ENCODE measurements at regions not wholly inside any gene's neighbourhood (a gene's known extent, or its start where the extent isn't known, plus 50 kb on each side); places are given as distances from the start of the nearest gene placed in this dataset.

DNA sequence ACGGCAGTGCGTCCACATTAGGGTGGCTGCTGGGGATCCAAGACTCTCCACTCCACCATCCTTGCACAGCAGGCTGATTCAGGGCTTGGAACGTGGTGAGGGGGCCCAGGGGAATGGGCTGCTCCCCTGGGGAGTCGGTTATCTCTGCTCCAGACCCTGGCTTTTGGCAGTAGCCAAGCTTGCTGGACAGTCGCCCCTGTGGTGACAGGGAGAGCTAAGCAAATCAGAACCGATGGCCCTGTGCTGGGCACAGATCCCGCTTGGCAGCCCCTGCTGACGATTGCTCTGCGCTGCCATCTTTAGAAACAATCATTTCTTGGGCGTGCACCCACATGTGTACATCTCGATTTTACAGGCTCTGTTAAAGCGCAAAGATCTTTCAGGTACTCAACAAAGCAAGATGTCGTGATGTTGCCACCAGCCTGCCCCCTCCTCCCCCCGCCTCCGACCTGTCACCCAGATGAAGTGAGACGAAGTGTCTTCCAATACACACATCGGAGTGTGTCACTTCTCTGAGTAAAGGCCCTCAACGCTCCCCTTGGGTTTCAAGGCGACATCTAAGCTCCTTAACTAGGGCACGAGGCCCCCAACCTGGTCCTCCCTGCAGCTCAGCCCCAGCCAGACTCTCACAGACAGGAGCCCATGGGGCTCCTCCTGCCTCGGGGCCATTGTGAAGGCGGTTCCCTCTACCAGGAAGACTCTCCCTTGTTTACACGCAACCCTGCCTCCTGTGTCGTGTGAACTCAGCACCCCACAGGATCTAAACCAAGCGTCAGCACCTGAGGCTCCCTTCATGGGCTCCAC lies 55.6 kb downstream of the PITPNM2 start:
- TF ChIP-seq, protein P1, sequence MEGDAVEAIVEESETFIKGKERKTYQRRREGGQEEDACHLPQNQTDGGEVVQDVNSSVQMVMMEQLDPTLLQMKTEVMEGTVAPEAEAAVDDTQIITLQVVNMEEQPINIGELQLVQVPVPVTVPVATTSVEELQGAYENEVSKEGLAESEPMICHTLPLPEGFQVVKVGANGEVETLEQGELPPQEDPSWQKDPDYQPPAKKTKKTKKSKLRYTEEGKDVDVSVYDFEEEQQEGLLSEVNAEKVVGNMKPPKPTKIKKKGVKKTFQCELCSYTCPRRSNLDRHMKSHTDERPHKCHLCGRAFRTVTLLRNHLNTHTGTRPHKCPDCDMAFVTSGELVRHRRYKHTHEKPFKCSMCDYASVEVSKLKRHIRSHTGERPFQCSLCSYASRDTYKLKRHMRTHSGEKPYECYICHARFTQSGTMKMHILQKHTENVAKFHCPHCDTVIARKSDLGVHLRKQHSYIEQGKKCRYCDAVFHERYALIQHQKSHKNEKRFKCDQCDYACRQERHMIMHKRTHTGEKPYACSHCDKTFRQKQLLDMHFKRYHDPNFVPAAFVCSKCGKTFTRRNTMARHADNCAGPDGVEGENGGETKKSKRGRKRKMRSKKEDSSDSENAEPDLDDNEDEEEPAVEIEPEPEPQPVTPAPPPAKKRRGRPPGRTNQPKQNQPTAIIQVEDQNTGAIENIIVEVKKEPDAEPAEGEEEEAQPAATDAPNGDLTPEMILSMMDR (optimal IDR thresholded peaks at IDR 0.05 in 1 of 3, IDR thresholded peaks at IDR 0.05 in 1 of 3, conservative IDR thresholded peaks at IDR 0.05 in 1 of 3; ENCODE audit: extremely low read depth in 1 of 3, insufficient read depth in 2 of 3, low read length in 3 of 3): no peak
- TF ChIP-seq EZH2 (IDR thresholded peaks at IDR 0.05; ENCODE audit: low read length): no peak
